Endothelial cell of umbilical vein (primary cell): ENCODE measurements at regions not wholly inside any gene's neighbourhood (a gene's known extent, or its start where the extent isn't known, plus 50 kb on each side); places are given as distances from the start of the nearest gene placed in this dataset.

Source experiments
- EZH2 ChIP-seq: IDR thresholded peaks from 2 replicates; pipeline ENCODE4 v1.6.1; 2012; ENCODE audit warnings: borderline replicate concordance, low read depth, mild to moderate bottlenecking, moderate library complexity, low read length, inconsistent platforms; ENCODE audit not compliant: severe bottlenecking
- FOS ChIP-seq: IDR thresholded peaks from 2 replicates; pipeline ENCODE4 v1.6.1; 2011; ENCODE audit warnings: mild to moderate bottlenecking, low read length, moderate library complexity, borderline replicate concordance; ENCODE audit not compliant: insufficient read depth
- JUN ChIP-seq: IDR thresholded peaks from 2 replicates; pipeline ENCODE4 v1.6.1; 2011; ENCODE audit warnings: borderline replicate concordance, low read depth; ENCODE audit not compliant: insufficient read length, insufficient read depth
- MYC ChIP-seq: IDR thresholded peaks from one replicate; pipeline ENCODE4 v1.6.1; 2011; ENCODE audit warnings: mild to moderate bottlenecking, low read depth, low read length
- POLR2A ChIP-seq: IDR thresholded peaks from 2 replicates; pipeline ENCODE4 v1.6.1; 2012; ENCODE audit warnings: low read depth, mild to moderate bottlenecking, control low read depth, low read length
- POLR2AphosphoS5 ChIP-seq: IDR thresholded peaks from 2 replicates; pipeline ENCODE4 v1.6.1; 2012; ENCODE audit warnings: low read depth, mild to moderate bottlenecking, control low read depth, low read length, moderate library complexity; ENCODE audit not compliant: insufficient read depth
- TF ChIP-seq, protein P1 (sequence below), 2 donors: IDR thresholded peaks; 1 replicate in 1 of 2; 2 replicates in 1 of 2; pipeline ENCODE4 v1.5.1; 2011; ENCODE audit warnings: low read length in 2 of 2, mild to moderate bottlenecking in 2 of 2, moderate library complexity in 2 of 2, control low read depth in 1 of 2, inconsistent platforms in 1 of 2, low read depth in 1 of 2; ENCODE audit not compliant: insufficient read depth in 1 of 2; ENCODE audit errors: extremely low read depth in 1 of 2
- TF ChIP-seq, protein P2 (sequence below): IDR thresholded peaks from 2 replicates; pipeline ENCODE4 v1.6.1; 2011; ENCODE audit not compliant: insufficient read depth, insufficient read length

DNA sequence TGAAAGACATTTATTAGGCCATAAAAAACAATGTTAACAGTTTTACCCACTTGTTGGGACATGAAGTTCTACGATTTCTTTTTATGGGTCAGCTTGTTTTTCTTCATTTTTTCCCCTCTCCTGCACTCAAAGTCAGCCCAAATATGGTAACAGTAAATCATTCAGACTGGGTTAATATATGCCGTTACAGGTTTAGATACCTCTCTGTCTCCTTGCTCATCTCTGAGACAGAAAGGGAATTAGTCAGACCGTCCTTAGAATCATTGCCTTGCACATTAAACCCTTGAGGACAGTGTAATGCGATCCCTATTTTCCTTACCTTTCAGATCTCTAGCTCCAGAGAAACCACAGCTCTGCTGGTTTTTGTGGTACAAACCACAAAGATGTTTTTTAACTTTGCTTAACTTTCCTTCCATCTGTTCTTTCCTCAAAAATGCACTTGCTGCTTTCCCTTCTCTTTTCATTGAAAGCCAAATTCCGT is 613.3 kb downstream of the PLPP3 start:
- TF ChIP-seq MYC (no peak), EZH2 (no peak), POLR2A (no peak), POLR2AphosphoS5 (no peak), FOS (no peak), JUN (no peak)
- TF ChIP-seq, protein P1, sequence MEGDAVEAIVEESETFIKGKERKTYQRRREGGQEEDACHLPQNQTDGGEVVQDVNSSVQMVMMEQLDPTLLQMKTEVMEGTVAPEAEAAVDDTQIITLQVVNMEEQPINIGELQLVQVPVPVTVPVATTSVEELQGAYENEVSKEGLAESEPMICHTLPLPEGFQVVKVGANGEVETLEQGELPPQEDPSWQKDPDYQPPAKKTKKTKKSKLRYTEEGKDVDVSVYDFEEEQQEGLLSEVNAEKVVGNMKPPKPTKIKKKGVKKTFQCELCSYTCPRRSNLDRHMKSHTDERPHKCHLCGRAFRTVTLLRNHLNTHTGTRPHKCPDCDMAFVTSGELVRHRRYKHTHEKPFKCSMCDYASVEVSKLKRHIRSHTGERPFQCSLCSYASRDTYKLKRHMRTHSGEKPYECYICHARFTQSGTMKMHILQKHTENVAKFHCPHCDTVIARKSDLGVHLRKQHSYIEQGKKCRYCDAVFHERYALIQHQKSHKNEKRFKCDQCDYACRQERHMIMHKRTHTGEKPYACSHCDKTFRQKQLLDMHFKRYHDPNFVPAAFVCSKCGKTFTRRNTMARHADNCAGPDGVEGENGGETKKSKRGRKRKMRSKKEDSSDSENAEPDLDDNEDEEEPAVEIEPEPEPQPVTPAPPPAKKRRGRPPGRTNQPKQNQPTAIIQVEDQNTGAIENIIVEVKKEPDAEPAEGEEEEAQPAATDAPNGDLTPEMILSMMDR (IDR thresholded peaks at IDR 0.05; ENCODE audit: extremely low read depth in 1 of 2, insufficient read depth in 1 of 2, low read depth in 1 of 2, low read length in 2 of 2): no peak
- TF ChIP-seq, protein P2, sequence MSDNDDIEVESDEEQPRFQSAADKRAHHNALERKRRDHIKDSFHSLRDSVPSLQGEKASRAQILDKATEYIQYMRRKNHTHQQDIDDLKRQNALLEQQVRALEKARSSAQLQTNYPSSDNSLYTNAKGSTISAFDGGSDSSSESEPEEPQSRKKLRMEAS: no peak
